Colonic mucosa (tissue), 4 donors: ENCODE measurements at regions not wholly inside any gene's neighbourhood (a gene's known extent, or its start where the extent isn't known, plus 50 kb on each side); places are given as distances from the start of the nearest gene placed in this dataset.

Experiments used
- DNase-seq: peaks from one replicate; pipeline ENCODE4 v3.0.0-alpha.2; 2020
- H3K27ac ChIP-seq: fragments of 200-600 bp; one replicate; pipeline ENCODE4 v1.8.0; 2021
- H3K27me3 ChIP-seq: fragments of 200-600 bp; one replicate; pipeline ENCODE4 v1.8.0; 2021
- H3K36me3 ChIP-seq: fragments of 200-600 bp; one replicate; pipeline ENCODE4 v1.8.0; 2021
- H3K4me1 ChIP-seq: fragments of 200-600 bp; one replicate; pipeline ENCODE4 v1.8.0; 2021; ENCODE audit warnings: mild to moderate bottlenecking
- H3K4me3 ChIP-seq: fragments of 200-600 bp; one replicate; pipeline ENCODE4 v1.8.0; 2021
- H3K9ac ChIP-seq, 2 donors: one replicate each; pipeline ENCODE4 v1.7.0; 2013; ENCODE audit warnings: control low read depth in 2 of 2, low read depth in 2 of 2, low read length in 2 of 2
- H3K9me3 ChIP-seq: fragments of 200-600 bp; one replicate; pipeline ENCODE4 v1.8.0; 2021
- CTCF ChIP-seq: fragments of 200-600 bp; IDR thresholded peaks from one replicate; pipeline ENCODE4 v1.8.0; 2022; ENCODE audit warnings: antibody characterized with exemption, mild to moderate bottlenecking
- intact Hi-C: fragments of 100-400 bp; cut with DNase I; formaldehyde crosslinking; loops from one replicate; pipeline ENCODE4 v1.14.1; 2022
- donor health status: healthy.
- donor health status: DM: no; HTN: no; CAD: no.
- donor health status: DM: no; HTN: no; CAD: no.

GRCh38 chr4:31204874-31205273, 484.7 kb downstream of the PCDH7 start:
- no peaks in the 10 kb centered on the region for H3K27me3 ChIP-seq
- H3K4me1 ChIP-seq: no peaks in the 10 kb centered on the region
- H3K9me3 ChIP-seq: no peaks in the 10 kb centered on the region
- no peak overlapping the region for H3K27ac ChIP-seq
- H3K4me3 ChIP-seq: no peak overlapping the region
- intact Hi-C loops: no loop called here
- no peak for TF ChIP-seq CTCF
- no peak overlapping the region for H3K9ac ChIP-seq
- no peak for DNase-seq
- H3K36me3 ChIP-seq: no peaks in the 10 kb centered on the region

GRCh38 chr4:31220921-31221320, 500.8 kb downstream of the PCDH7 start:
- no peak overlapping the region for H3K4me3 ChIP-seq
- H3K9me3 ChIP-seq: no peaks in the 10 kb centered on the region
- no peak overlapping the region for H3K27ac ChIP-seq
- no peaks in the 10 kb centered on the region for H3K4me1 ChIP-seq
- no peaks in the 10 kb centered on the region for H3K36me3 ChIP-seq
- intact Hi-C loops: no loop called here
- DNase-seq: no peak
- H3K27me3 ChIP-seq: no peaks in the 10 kb centered on the region
- TF ChIP-seq CTCF: no peak
- H3K9ac ChIP-seq: no peak overlapping the region

- intact Hi-C loops: no loop called here
- no peak for TF ChIP-seq CTCF
These were observed 507.9 kb downstream of the PCDH7 start for GRCh38 chr4:31228068-31228467.

DNA sequence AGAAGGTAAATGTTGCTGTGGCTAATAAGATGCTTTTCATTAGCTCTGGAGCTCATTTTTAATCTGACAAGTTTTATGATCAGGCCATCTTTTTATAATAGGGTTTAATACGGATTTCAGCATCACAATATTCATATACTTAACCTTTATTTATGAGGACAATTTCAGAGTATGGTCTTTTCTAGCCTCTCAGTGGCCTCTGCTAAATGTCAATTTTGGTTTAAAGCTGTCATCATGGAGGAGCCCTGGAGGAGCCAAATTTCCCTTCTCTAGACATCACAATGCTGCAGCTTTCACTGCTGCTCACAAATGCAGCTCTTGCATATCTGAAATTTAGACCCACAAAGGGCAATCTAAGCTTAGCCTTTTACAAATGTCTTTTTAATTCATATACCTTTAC, 510.4 kb downstream of the PCDH7 start:
- intact Hi-C loops: no loop called here
- no peak overlapping the region for H3K4me3 ChIP-seq
- no peak for TF ChIP-seq CTCF

More at GRCh38 chr4:31228068-31228467, 507.9 kb downstream of the PCDH7 start:
- DNase-seq: no peak
- no peaks in the 10 kb centered on the region for H3K36me3 ChIP-seq
- no peaks in the 10 kb centered on the region for H3K27me3 ChIP-seq
- H3K9ac ChIP-seq: no peak overlapping the region
- no peaks in the 10 kb centered on the region for H3K4me1 ChIP-seq
- no peaks in the 10 kb centered on the region for H3K9me3 ChIP-seq
- H3K27ac ChIP-seq: no peak overlapping the region
- H3K4me3 ChIP-seq: no peak overlapping the region

GRCh38 chr4:31234494-31234893, 514.3 kb downstream of the PCDH7 start:
- H3K4me3 ChIP-seq: no peak overlapping the region
- H3K36me3 ChIP-seq: no peaks in the 10 kb centered on the region
- no peak overlapping the region for H3K27ac ChIP-seq
- intact Hi-C loops: no loop called here
- H3K27me3 ChIP-seq: no peaks in the 10 kb centered on the region
- no peak overlapping the region for H3K9ac ChIP-seq
- TF ChIP-seq CTCF: no peak
- no peaks in the 10 kb centered on the region for H3K4me1 ChIP-seq
- H3K9me3 ChIP-seq: no peaks in the 10 kb centered on the region
- DNase-seq: no peak

More for the DNA sequence above, 510.4 kb downstream of the PCDH7 start:
- Histone ChIP-seq H3K4me1 (no peaks in the 10 kb centered on the region), H3K27me3 (no peaks in the 10 kb centered on the region), H3K9me3 (no peaks in the 10 kb centered on the region), H3K36me3 (no peaks in the 10 kb centered on the region), H3K9ac (no peak overlapping the region), H3K27ac (no peak overlapping the region)
- no peak for DNase-seq

- H3K4me1 ChIP-seq: no peaks in the 10 kb centered on the region
- H3K36me3 ChIP-seq: no peaks in the 10 kb centered on the region
- no peak overlapping the region for H3K9ac ChIP-seq
- no peaks in the 10 kb centered on the region for H3K27me3 ChIP-seq
- no peak for DNase-seq
- no peak for TF ChIP-seq CTCF
- no peaks in the 10 kb centered on the region for H3K9me3 ChIP-seq
- no peak overlapping the region for H3K4me3 ChIP-seq
- H3K27ac ChIP-seq: no peak overlapping the region
- intact Hi-C loops: no loop called here
These were observed 514.7 kb downstream of the PCDH7 start for GRCh38 chr4:31234901-31235300.
